ENCODE measurements at regions not wholly inside any gene's neighbourhood (a gene's known extent, or its start where the extent isn't known, plus 50 kb on each side); places are given as distances from the start of the nearest gene placed in this dataset.

DNA sequence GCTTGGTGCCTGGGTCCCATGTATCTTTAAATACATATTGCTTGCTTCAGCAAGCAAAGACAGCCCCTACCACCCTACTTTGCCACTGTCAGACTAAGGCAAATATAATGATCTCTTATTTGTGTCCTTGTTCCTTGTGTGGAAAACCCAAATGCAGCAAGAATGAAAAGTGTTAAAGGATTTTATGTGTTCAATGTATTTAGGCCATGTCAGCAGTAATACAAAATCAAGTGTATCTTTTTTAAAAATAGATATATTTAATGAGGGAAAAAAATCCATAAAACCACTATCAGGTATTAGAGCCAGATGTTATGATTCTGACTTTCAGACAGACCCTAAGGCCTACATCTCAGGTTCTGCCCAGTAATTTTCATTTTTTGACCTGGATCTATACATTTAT, 374.5 kb downstream of the SEC14L1 start (continued):
- TF ChIP-seq, protein P1, sequence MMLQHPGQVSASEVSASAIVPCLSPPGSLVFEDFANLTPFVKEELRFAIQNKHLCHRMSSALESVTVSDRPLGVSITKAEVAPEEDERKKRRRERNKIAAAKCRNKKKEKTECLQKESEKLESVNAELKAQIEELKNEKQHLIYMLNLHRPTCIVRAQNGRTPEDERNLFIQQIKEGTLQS (IDR thresholded peaks at IDR 0.05): no peak
- TF ChIP-seq SP1 (IDR thresholded peaks at IDR 0.05): no peak
- no peak for TF ChIP-seq RAD21 (IDR thresholded peaks at IDR 0.05)
- TF ChIP-seq, protein P2, sequence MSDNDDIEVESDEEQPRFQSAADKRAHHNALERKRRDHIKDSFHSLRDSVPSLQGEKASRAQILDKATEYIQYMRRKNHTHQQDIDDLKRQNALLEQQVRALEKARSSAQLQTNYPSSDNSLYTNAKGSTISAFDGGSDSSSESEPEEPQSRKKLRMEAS (IDR thresholded peaks at IDR 0.05): no peak
- TF ChIP-seq RXRA (IDR thresholded peaks at IDR 0.05): no peak
- TF ChIP-seq JUND (IDR thresholded peaks at IDR 0.05): no peak
- no peak for TF ChIP-seq FOXA1 (IDR thresholded peaks at IDR 0.05)
- no peak for TF ChIP-seq TAF1 (conservative IDR thresholded peaks at IDR 0.05)
- TF ChIP-seq GABPA (IDR thresholded peaks at IDR 0.05 in 1 of 2, conservative IDR thresholded peaks at IDR 0.05 in 1 of 2): no peak
- TF ChIP-seq NR2F2 (IDR thresholded peaks at IDR 0.05): no peak

DNA sequence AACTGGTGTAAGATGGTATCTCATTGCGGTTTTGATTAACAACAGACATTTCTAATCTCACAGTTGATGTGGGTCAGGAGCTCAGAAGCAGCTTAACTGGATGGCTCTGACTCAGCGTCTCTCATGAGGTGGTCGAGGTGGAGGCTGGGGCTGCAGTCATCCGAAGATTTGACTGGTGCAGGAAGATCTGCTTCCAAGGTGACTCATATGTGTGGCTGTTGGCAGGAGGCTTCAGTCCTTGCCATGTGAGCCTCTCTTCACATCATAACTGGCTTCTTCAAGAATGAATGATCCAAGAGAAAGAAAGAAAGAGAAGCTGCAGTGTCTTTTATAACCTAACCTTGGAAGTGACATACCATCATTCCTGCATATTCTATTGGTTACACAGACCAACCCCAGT, 376.1 kb downstream of the SEC14L1 start:
- Histone ChIP-seq H3K9ac (ENCODE audit: low read depth in 1 of 2, low read length in 2 of 2) (no peak overlapping the region), H3K4me3 (ENCODE audit: low read depth in 1 of 3, low read length in 3 of 3) (no peak overlapping the region), H3K27me3 (ENCODE audit: control insufficient read depth in 4 of 4, insufficient read depth in 4 of 4, low read length in 3 of 4) (no peaks in the 10 kb centered on the region), H3K27ac (ENCODE audit: low read depth in 1 of 2, low read length in 2 of 2) (no peak overlapping the region), H3K36me3 (ENCODE audit: control insufficient read depth in 4 of 4, insufficient read depth in 3 of 4, low read depth in 1 of 4, low read length in 3 of 4) (no peaks in the 10 kb centered on the region), H3K4me1 (ENCODE audit: control insufficient read depth in 4 of 4, insufficient read depth in 4 of 4, low read length in 3 of 4) (no peaks in the 10 kb centered on the region), H3K9me3 (ENCODE audit: control insufficient read depth in 4 of 4, low read length in 3 of 4) (no peaks in the 10 kb centered on the region)
- TF ChIP-seq SP1 (IDR thresholded peaks at IDR 0.05): no peak
- TF ChIP-seq JUND (IDR thresholded peaks at IDR 0.05): no peak
- TF ChIP-seq NR2F2 (IDR thresholded peaks at IDR 0.05): no peak
- TF ChIP-seq YY1 (IDR thresholded peaks at IDR 0.05): no peak
- no peak for TF ChIP-seq RXRA (IDR thresholded peaks at IDR 0.05)
- TF ChIP-seq FOXA2 (IDR thresholded peaks at IDR 0.05): no peak
- no peak for TF ChIP-seq GABPA (IDR thresholded peaks at IDR 0.05 in 1 of 2, conservative IDR thresholded peaks at IDR 0.05 in 1 of 2)
- no peak for TF ChIP-seq RAD21 (IDR thresholded peaks at IDR 0.05)
- DNase-seq (ENCODE audit: low spot score): no peak
- 84% methylated on average over 4 of the region's 4 CpGs for WGBS

DNA sequence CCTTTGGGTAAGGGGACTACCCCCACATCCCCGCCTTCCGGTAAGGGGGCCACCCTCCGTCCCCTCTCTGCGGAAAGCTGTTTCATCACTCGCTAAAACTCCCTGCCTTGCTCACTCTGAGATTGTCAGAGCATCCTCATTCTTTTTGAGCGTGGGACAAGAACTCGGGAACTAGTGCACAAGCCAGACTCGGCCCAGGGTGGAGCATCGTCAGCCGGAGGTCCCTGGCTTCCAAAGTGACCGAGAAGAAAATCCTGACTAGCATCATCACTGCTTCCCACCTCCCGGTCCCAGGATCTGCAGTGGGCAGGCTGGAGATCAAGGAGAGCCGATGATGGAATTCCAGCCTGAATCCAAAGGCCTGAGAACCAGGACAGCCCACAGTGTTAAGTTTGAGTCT, 380.3 kb downstream of the SEC14L1 start:
- Histone ChIP-seq H3K36me3 (ENCODE audit: control insufficient read depth in 4 of 4, insufficient read depth in 3 of 4, low read depth in 1 of 4, low read length in 3 of 4) (no peaks in the 10 kb centered on the region), H3K9ac (ENCODE audit: low read depth in 1 of 2, low read length in 2 of 2) (no peak overlapping the region), H3K27me3 (ENCODE audit: control insufficient read depth in 4 of 4, insufficient read depth in 4 of 4, low read length in 3 of 4) (no peaks in the 10 kb centered on the region), H3K9me3 (ENCODE audit: control insufficient read depth in 4 of 4, low read length in 3 of 4) (no peaks in the 10 kb centered on the region), H3K4me1 (ENCODE audit: control insufficient read depth in 4 of 4, insufficient read depth in 4 of 4, low read length in 3 of 4) (no peaks in the 10 kb centered on the region), H3K4me3 (ENCODE audit: low read depth in 1 of 3, low read length in 3 of 3) (no peak overlapping the region), H3K27ac (ENCODE audit: low read depth in 1 of 2, low read length in 2 of 2) (no peak overlapping the region)
- TF ChIP-seq HNF4A (conservative IDR thresholded peaks at IDR 0.05): no peak
- TF ChIP-seq SP1 (IDR thresholded peaks at IDR 0.05): no peak
- TF ChIP-seq, protein P3, sequence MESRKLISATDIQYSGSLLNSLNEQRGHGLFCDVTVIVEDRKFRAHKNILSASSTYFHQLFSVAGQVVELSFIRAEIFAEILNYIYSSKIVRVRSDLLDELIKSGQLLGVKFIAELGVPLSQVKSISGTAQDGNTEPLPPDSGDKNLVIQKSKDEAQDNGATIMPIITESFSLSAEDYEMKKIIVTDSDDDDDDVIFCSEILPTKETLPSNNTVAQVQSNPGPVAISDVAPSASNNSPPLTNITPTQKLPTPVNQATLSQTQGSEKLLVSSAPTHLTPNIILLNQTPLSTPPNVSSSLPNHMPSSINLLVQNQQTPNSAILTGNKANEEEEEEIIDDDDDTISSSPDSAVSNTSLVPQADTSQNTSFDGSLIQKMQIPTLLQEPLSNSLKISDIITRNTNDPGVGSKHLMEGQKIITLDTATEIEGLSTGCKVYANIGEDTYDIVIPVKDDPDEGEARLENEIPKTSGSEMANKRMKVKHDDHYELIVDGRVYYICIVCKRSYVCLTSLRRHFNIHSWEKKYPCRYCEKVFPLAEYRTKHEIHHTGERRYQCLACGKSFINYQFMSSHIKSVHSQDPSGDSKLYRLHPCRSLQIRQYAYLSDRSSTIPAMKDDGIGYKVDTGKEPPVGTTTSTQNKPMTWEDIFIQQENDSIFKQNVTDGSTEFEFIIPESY (IDR thresholded peaks at IDR 0.05): no peak
- TF ChIP-seq RXRA (IDR thresholded peaks at IDR 0.05): no peak
- no peak for TF ChIP-seq NR2F2 (IDR thresholded peaks at IDR 0.05)
- no peak for TF ChIP-seq FOXA1 (IDR thresholded peaks at IDR 0.05)
- TF ChIP-seq, protein P2 (IDR thresholded peaks at IDR 0.05): no peak
- no peak for TF ChIP-seq HNF4G (IDR thresholded peaks at IDR 0.05)
- TF ChIP-seq FOXA2 (IDR thresholded peaks at IDR 0.05): no peak
- TF ChIP-seq, protein P4, sequence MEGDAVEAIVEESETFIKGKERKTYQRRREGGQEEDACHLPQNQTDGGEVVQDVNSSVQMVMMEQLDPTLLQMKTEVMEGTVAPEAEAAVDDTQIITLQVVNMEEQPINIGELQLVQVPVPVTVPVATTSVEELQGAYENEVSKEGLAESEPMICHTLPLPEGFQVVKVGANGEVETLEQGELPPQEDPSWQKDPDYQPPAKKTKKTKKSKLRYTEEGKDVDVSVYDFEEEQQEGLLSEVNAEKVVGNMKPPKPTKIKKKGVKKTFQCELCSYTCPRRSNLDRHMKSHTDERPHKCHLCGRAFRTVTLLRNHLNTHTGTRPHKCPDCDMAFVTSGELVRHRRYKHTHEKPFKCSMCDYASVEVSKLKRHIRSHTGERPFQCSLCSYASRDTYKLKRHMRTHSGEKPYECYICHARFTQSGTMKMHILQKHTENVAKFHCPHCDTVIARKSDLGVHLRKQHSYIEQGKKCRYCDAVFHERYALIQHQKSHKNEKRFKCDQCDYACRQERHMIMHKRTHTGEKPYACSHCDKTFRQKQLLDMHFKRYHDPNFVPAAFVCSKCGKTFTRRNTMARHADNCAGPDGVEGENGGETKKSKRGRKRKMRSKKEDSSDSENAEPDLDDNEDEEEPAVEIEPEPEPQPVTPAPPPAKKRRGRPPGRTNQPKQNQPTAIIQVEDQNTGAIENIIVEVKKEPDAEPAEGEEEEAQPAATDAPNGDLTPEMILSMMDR (IDR thresholded peaks at IDR 0.05; ENCODE audit: low read depth, low read length, missing input control): no peak
- TF ChIP-seq YY1 (IDR thresholded peaks at IDR 0.05): no peak
- TF ChIP-seq, protein P1 (IDR thresholded peaks at IDR 0.05): no peak
- TF ChIP-seq RAD21 (IDR thresholded peaks at IDR 0.05): no peak
- no peak for TF ChIP-seq GABPA (IDR thresholded peaks at IDR 0.05 in 1 of 2, conservative IDR thresholded peaks at IDR 0.05 in 1 of 2)
- TF ChIP-seq TAF1 (conservative IDR thresholded peaks at IDR 0.05): no peak
- TF ChIP-seq EGR1 (IDR thresholded peaks at IDR 0.05; ENCODE audit: low read depth in 2 of 2): no peak
- TF ChIP-seq, protein P5, sequence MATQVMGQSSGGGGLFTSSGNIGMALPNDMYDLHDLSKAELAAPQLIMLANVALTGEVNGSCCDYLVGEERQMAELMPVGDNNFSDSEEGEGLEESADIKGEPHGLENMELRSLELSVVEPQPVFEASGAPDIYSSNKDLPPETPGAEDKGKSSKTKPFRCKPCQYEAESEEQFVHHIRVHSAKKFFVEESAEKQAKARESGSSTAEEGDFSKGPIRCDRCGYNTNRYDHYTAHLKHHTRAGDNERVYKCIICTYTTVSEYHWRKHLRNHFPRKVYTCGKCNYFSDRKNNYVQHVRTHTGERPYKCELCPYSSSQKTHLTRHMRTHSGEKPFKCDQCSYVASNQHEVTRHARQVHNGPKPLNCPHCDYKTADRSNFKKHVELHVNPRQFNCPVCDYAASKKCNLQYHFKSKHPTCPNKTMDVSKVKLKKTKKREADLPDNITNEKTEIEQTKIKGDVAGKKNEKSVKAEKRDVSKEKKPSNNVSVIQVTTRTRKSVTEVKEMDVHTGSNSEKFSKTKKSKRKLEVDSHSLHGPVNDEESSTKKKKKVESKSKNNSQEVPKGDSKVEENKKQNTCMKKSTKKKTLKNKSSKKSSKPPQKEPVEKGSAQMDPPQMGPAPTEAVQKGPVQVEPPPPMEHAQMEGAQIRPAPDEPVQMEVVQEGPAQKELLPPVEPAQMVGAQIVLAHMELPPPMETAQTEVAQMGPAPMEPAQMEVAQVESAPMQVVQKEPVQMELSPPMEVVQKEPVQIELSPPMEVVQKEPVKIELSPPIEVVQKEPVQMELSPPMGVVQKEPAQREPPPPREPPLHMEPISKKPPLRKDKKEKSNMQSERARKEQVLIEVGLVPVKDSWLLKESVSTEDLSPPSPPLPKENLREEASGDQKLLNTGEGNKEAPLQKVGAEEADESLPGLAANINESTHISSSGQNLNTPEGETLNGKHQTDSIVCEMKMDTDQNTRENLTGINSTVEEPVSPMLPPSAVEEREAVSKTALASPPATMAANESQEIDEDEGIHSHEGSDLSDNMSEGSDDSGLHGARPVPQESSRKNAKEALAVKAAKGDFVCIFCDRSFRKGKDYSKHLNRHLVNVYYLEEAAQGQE (IDR thresholded peaks at IDR 0.05): no peak
- DNase-seq (ENCODE audit: low spot score): no peak
- 93% methylated on average over 13 of the region's 13 CpGs for WGBS

Measured in liver (tissue), 8 donors.